ENCODE measurements at regions not wholly inside any gene's neighbourhood (a gene's known extent, or its start where the extent isn't known, plus 50 kb on each side); places are given as distances from the start of the nearest gene placed in this dataset.

- H3K36me3 ChIP-seq (ENCODE audit: control insufficient read depth in 2 of 3, insufficient read depth in 3 of 3, low read length in 3 of 3), result no peaks in the 10 kb centered on the region
- TF ChIP-seq CTCF (IDR thresholded peaks at IDR 0.05; ENCODE audit: borderline replicate concordance, extremely low read depth, insufficient read depth), result no peak
- no peaks in the 10 kb centered on the region for H3K27me3 ChIP-seq (ENCODE audit: control insufficient read depth, insufficient read depth, low read length)
- H3K4me3 ChIP-seq (ENCODE audit: low read length in 3 of 3), result no peak overlapping the region
- H3K4me1 ChIP-seq (ENCODE audit: control insufficient read depth in 2 of 3, insufficient read depth in 2 of 3, low read depth in 1 of 3, low read length in 3 of 3), result peaks cover 0 to 10% (median 0%) of the 10 kb centered on the region in 3 donors
- DNase-seq, result no peak
- no peak for FAIRE-seq
- H3K9ac ChIP-seq (ENCODE audit: low read length in 3 of 3), result no peak overlapping the region
- intact Hi-C loops (cut with DNase I), result no loop called here
- no peaks in the 10 kb centered on the region for H3K9me3 ChIP-seq (ENCODE audit: control insufficient read depth in 2 of 3, insufficient read depth in 1 of 3, low read length in 3 of 3)
- no peak overlapping the region for H3K27ac ChIP-seq (ENCODE audit: low read depth in 2 of 2, low read length in 2 of 2)
Observed at GRCh38 chr2:160914217-160914616, 246.0 kb upstream of the TANK start.

- Histone ChIP-seq H3K36me3 (ENCODE audit: control insufficient read depth in 2 of 3, insufficient read depth in 3 of 3, low read length in 3 of 3) (no peaks in the 10 kb centered on the region), H3K4me1 (ENCODE audit: control insufficient read depth in 2 of 3, insufficient read depth in 2 of 3, low read depth in 1 of 3, low read length in 3 of 3) (peaks cover 0 to 3% (median 0%) of the 10 kb centered on the region in 3 donors), H3K4me3 (ENCODE audit: low read length in 3 of 3) (no peak overlapping the region), H3K27ac (ENCODE audit: low read depth in 2 of 2, low read length in 2 of 2) (no peak overlapping the region), H3K27me3 (ENCODE audit: control insufficient read depth, insufficient read depth, low read length) (no peaks in the 10 kb centered on the region), H3K9ac (ENCODE audit: low read length in 3 of 3) (no peak overlapping the region), H3K9me3 (ENCODE audit: control insufficient read depth in 2 of 3, insufficient read depth in 1 of 3, low read length in 3 of 3) (no peaks in the 10 kb centered on the region)
- DNase-seq, result no peak
- FAIRE-seq, result no peak
- no peak for TF ChIP-seq CTCF (IDR thresholded peaks at IDR 0.05; ENCODE audit: borderline replicate concordance, extremely low read depth, insufficient read depth)
- intact Hi-C loops (cut with DNase I), result no loop called here
Observed at GRCh38 chr2:160916300-160916699, 243.9 kb upstream of the TANK start.

- DNase-seq, result no peak
- intact Hi-C loops (cut with DNase I), result no loop called here
- Histone ChIP-seq H3K36me3 (ENCODE audit: control insufficient read depth in 2 of 3, insufficient read depth in 3 of 3, low read length in 3 of 3) (no peaks in the 10 kb centered on the region), H3K27me3 (ENCODE audit: control insufficient read depth, insufficient read depth, low read length) (no peaks in the 10 kb centered on the region), H3K4me1 (ENCODE audit: control insufficient read depth in 2 of 3, insufficient read depth in 2 of 3, low read depth in 1 of 3, low read length in 3 of 3) (peaks cover 0 to 8% (median 0%) of the 10 kb centered on the region in 3 donors), H3K27ac (ENCODE audit: low read depth in 2 of 2, low read length in 2 of 2) (no peak overlapping the region), H3K9ac (ENCODE audit: low read length in 3 of 3) (no peak overlapping the region), H3K9me3 (ENCODE audit: control insufficient read depth in 2 of 3, insufficient read depth in 1 of 3, low read length in 3 of 3) (no peaks in the 10 kb centered on the region), H3K4me3 (ENCODE audit: low read length in 3 of 3) (no peak overlapping the region)
- FAIRE-seq, result no peak
- TF ChIP-seq CTCF (IDR thresholded peaks at IDR 0.05; ENCODE audit: borderline replicate concordance, extremely low read depth, insufficient read depth), result no peak
Observed at GRCh38 chr2:160917850-160918249, 242.4 kb upstream of the TANK start.

GRCh38 chr2:160918258-160918657 is 242.0 kb upstream of the TANK start:
- H3K36me3 ChIP-seq (ENCODE audit: control insufficient read depth in 2 of 3, insufficient read depth in 3 of 3, low read length in 3 of 3), result no peaks in the 10 kb centered on the region
- FAIRE-seq (no peak), DNase-seq (no peak)
- no peak overlapping the region for H3K9ac ChIP-seq (ENCODE audit: low read length in 3 of 3)
- TF ChIP-seq CTCF (IDR thresholded peaks at IDR 0.05; ENCODE audit: borderline replicate concordance, extremely low read depth, insufficient read depth), result no peak
- H3K4me1 ChIP-seq (ENCODE audit: control insufficient read depth in 2 of 3, insufficient read depth in 2 of 3, low read depth in 1 of 3, low read length in 3 of 3), result peaks cover 0 to 8% (median 0%) of the 10 kb centered on the region in 3 donors
- intact Hi-C loops (cut with DNase I), result no loop called here
- H3K27me3 ChIP-seq (ENCODE audit: control insufficient read depth, insufficient read depth, low read length), result no peaks in the 10 kb centered on the region
- no peak overlapping the region for H3K4me3 ChIP-seq (ENCODE audit: low read length in 3 of 3)
- no peak overlapping the region for H3K27ac ChIP-seq (ENCODE audit: low read depth in 2 of 2, low read length in 2 of 2)
- H3K9me3 ChIP-seq (ENCODE audit: control insufficient read depth in 2 of 3, insufficient read depth in 1 of 3, low read length in 3 of 3), result no peaks in the 10 kb centered on the region
